GM18505 (cell line): ENCODE measurements at regions not wholly inside any gene's neighbourhood (a gene's known extent, or its start where the extent isn't known, plus 50 kb on each side); places are given as distances from the start of the nearest gene placed in this dataset.

Experiments used
- ATAC-seq: cut with Tn5 transposase; IDR thresholded peaks from one replicate; pipeline ENCODE4 v1.9.1; 2021; ENCODE audit not compliant: unreplicated experiment
- POLR2A ChIP-seq: IDR thresholded peaks from 4 replicates; pipeline ENCODE4 v1.6.1; 2011; ENCODE audit warnings: borderline replicate concordance; ENCODE audit not compliant: insufficient read depth, insufficient read length; ENCODE audit errors: extremely low read depth

DNA sequence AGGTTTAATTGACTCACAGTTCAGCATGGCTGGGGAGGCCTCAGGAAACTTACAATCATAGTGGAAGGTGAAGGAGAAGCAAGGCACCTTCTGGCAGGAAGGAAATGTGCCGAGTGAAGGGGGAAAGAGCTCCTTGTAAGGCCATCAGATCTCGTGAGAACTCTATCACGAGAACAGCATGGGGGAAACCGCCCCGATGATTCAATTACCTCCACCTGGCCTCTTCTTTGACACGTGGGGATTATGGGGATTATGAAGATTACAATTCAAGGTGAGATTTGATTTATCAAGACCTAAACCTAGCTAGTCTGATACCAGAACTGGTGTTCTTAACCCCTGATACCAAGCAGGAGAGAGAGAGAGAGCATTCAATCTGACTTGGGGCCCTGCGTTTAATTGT lies 258.7 kb downstream of the PTEN start:
- no peak for ATAC-seq
- TF ChIP-seq POLR2A: no peak

DNA sequence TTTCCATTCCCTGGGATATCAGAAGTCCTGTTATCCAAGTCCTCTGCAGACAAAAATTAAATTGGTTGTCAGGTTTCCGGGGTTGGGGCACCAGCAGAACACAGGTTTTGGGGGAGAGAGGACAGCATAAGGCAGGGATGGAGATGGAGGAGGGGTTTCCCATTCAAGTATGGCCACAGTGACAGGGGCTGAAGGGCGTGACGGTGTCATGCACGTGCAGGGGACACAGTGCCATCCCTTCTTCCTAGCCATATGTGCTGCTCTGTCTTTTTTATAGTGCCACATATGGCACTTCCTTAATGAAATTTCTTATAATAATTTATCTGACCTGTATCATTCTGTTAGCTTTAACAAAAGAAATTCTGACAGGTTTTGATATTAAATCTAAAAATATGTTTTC lies 259.2 kb downstream of the PTEN start:
- no peak for TF ChIP-seq POLR2A
- ATAC-seq: no peak

DNA sequence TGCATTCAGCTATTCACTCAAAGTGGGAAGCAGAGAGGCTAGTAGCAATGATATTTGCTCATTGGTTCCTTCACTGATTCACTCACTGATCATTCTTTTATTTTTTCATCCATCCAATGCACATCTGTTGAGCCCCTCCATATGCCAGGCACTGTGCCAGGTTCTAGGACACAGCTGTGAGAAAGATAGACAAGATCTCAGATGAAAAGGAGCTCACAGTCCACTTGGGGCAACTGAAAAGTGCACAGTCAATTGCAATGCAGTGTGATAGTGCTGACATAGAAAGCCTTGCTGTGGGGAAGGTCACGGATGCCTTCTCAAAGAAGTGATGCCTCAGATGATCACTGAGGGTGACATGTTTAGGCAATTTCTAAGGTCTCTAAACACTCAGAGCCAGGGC lies 262.3 kb downstream of the PTEN start:
- TF ChIP-seq POLR2A: no peak
- no peak for ATAC-seq

DNA sequence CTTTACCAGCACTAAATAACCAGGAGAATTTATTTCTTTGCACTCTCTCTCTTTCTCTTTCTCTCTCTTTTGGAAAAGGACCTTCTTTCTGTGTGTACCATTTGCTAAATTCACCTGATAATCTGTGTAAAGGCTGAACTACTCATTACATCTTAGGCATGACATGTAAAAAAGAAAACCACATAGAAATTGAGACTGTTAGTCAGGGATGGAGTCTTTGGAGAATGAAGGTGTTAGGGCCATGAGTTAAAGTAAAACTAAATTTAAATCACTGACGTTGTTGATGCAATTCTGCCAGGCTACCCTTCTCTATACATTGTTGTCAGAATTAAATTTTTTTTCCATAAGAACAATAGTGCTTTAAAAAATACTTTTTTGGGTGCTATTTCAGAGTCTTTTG lies 263.3 kb downstream of the PTEN start:
- TF ChIP-seq POLR2A: no peak
- ATAC-seq: no peak

DNA sequence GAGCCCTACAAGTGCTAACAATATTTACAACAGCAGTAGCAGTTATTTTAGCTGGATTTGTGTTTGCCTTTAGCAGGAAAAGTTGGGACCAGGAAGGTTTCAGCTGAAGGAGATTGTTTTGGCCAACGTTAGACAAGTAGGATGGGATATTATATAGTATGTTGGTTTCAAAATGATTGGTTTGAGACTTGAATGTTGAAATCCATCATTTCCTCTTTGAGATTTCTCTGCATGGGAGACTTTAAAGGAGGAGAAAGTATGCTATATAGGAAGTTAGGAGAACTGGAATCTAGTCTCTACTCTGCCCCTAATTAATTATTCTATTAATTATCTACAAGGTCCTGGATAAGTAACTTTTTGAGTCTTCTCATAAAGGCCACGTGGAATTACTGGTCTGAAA lies 263.8 kb downstream of the PTEN start:
- TF ChIP-seq POLR2A: no peak
- no peak for ATAC-seq

DNA sequence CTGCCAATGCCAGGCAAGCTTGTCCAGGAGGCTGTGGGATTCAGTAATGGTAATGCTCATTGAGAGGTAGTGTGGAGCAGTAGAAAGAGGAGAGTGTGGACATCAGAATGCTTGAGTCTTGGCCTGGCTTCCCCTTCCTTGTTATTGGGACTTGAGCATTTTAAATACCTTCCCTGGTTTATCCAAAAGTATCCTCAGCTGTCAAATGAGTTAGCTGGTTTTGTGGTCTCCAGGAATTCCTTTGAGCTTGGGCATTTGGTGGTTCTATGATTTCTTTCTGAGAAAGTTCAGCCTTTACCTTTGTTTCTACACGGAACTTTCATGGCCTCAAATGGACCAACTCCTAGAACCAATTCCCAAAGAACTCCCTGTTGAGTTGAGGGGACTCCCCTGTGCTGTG lies 264.3 kb downstream of the PTEN start:
- TF ChIP-seq POLR2A: no peak
- ATAC-seq: no peak

DNA sequence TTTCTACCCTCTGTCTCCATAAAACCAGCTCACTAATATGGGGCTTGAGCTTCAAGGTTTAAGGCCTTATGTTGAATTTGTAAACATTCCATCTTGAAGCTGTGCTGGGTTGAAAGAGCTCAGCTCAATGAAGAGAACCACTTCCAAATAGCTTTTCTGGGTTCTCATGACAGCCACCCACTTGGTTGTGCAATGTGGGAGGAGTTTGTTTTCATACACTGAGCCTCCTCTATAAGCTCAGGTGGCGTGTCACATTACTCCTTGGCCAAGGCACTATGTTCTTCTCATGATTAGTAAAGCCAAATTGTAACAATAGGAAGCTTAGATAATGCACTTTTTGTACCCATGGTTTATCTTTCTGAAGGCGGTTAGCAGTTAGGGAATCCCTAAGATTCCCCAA lies 265.6 kb downstream of the PTEN start:
- no peak for TF ChIP-seq POLR2A
- ATAC-seq: no peak

DNA sequence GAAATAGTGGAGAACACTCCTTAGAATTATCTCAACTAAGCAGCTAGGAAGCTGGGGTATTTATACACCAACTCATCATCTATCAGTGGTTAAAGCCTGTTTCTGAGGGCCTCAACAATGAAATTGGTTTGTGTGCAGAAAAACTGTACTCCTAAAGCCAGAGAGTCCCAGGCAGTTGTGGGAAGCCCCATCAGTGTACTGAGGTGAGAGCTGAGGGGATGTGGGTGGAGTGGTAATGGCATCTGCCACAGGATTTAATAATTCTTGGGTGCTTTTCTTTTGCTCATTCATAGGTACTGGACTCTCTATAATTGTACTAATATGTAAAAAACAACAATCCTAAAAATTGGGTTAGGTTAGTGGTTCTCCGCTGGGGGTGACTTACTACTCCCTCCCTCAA lies 267.5 kb downstream of the PTEN start:
- ATAC-seq: no peak
- TF ChIP-seq POLR2A: no peak

DNA sequence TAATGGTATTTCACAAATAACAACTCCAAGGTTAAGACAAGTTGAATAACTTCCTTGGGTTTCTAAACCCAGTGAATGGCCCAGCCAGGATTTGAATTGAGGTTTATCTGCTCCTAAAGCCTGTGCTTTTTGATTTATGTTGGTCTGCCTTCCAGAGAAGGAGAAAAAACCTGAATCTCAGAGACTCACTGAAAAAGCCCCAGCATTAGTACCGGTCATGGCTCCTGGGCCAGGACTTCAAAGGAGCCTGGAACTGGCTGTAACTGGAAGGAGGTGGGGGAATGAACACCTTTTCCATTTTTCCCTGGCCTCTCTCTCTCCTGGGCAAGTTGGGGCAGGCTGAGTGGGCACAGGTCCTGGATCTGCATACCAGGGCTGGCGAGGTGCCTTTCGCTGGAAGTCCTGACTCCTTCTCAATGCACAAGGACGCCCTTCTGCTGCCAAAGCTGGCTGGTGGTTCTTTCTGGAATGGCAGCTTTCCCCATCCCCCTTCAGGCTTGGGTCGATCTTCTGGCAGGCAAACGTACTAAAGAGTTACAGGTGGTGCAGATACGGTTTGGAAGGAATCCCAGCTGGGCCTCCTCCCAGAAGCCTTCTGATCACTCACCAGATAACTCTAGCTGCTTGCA lies 268.2 kb downstream of the PTEN start:
- no peak for TF ChIP-seq POLR2A
- no peak for ATAC-seq

DNA sequence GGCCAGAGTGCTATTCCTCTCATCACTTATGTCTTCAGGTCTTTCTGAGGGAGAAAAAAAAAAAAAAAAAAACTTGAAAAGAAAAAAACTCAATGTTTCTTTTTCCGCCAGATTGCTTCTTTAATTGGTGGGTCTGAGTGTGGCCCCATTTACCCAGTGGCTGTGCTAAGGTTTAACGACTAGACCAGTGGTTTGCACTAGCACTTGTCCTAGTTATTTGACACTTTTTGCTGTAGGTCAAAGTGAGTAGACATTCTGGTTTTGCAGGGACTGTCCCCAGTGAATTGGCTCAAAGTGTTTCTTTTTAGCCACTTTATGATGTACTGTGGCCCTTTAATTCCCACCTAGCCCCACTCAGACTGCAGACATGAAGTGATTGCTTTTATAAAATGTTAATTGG lies 273.3 kb downstream of the PTEN start:
- ATAC-seq: no peak
- no peak for TF ChIP-seq POLR2A

DNA sequence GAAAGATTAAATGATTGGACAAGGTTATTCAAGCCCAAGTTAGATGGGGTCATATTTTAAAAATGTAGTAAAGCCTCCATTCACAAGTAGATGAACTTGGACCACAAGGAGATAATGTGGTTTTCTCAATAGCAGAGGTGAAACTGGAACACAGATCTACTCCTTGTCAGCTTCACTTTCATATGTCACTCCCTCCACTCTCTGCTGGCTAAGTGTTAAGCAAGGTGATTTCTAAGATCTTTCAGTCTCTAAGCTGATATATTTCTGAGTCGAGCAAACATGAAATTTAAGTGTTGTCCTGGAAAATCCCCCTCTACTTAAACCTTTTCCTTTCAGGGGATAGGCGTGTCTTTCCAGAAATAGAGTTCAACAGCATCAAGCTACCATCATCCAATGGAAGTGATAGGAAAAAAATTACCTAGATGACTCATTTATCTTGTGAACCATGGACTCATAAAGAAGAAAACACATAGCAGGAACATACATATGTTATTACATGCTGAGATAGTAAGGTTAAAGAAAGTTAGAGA lies 275.0 kb downstream of the PTEN start:
- TF ChIP-seq POLR2A: no peak
- ATAC-seq: peak; percentile 82

DNA sequence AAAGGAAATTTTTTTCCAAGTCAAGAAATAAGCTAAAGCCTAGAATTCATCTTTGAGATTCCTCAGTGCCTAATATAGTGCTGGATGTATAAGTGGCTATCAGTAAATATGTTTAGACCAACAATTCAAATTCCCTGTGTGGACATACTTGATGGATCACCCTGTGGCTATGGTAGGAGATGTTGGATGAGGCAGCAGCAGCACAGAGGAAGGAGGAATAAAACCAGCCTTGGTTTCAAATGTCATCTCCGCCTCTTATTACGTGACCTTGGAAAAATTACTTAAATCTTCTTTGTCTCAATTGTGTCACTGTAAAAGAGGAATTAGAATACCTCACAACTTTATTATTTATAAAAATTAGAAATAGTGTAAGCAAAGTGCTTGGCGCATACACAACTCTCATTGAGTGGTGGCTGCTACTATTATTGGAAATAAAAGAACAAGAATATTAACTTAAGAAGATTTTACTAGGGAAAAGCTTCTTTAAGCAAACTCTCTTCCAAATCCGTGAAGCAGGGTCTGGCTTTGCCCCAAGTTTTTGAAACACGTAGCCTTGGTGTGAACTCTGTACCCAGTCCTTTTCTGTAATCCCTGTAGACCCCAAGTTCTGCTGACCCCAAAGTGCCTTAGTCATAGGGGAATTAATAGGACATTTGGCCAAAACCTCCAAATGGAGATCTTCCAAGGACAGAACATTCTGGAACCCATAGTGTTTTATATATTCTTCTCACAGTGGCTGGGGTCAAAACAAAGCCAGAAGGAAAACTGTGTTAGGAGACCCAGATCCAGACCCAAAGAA lies 283.8 kb downstream of the PTEN start:
- no peak for TF ChIP-seq POLR2A
- ATAC-seq: no peak

DNA sequence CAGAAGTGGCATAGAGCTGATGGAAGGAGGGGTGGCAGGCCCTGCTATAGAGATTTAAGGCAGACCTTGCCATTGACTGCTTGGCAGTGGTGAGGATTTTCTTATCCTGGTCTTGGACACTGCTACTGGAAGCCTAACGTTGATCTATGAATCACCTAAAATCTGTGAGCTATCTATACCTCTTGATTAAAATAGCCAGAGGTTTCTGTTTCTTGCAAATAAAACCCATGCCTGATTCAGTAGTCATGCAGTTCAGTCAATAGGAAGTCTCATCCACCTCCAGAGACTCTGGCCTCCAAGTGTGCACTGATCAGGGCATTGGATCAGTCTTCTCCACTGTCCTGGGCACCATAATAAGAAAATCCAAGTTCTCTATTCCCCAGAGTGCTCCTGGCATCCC lies 286.5 kb downstream of the PTEN start:
- no peak for TF ChIP-seq POLR2A
- no peak for ATAC-seq

DNA sequence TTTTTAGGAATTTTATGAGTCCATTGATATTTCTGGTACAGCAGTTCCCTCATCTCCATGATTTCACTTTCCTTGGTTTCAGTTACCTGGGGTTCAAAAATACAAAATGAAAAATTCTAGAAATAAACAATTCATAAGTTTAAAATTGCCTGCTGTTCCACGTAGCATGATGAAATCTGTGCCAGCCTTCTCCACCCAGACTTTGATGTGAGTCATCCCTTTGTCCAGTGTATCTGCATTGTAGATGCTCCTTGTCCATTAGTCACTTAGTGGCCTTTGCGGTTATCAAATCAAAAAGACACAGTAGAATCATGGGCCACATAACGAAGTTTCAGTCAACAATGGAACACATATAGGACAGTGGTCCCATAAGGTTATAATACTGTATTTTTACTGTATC lies 286.9 kb downstream of the PTEN start:
- no peak for TF ChIP-seq POLR2A

More for the DNA sequence above, 286.9 kb downstream of the PTEN start:
- ATAC-seq: no peak
